ENCODE measurements at regions not wholly inside any gene's neighbourhood (a gene's known extent, or its start where the extent isn't known, plus 50 kb on each side); places are given as distances from the start of the nearest gene placed in this dataset.

- no peak overlapping the region for H3K27ac ChIP-seq
- H3K4me3 ChIP-seq, result no peak overlapping the region
- ATAC-seq, result no peak
Measured at GRCh38 chr2:163463411-163463810, 272.4 kb downstream of the FIGN start.

GRCh38 chr2:163462993-163463392, 272.8 kb downstream of the FIGN start:
- intact Hi-C loops (cut with DNase I), result no loop called here
- no peak for DNase-seq
- no peak for ATAC-seq
- no peak overlapping the region for H3K4me3 ChIP-seq
- no peaks in the 10 kb centered on the region for H3K4me1 ChIP-seq
- no peak for TF ChIP-seq CTCF (IDR thresholded peaks at IDR 0.05)
- no peaks in the 10 kb centered on the region for H3K9me3 ChIP-seq
- H3K27ac ChIP-seq, result no peak overlapping the region
- H3K27me3 ChIP-seq, result no peaks in the 10 kb centered on the region
- H3K36me3 ChIP-seq, result no peaks in the 10 kb centered on the region

More at GRCh38 chr2:163463411-163463810, 272.4 kb downstream of the FIGN start:
- TF ChIP-seq CTCF (IDR thresholded peaks at IDR 0.05), result no peak
- Histone ChIP-seq H3K27me3 (no peaks in the 10 kb centered on the region), H3K4me1 (no peaks in the 10 kb centered on the region), H3K9me3 (no peaks in the 10 kb centered on the region), H3K36me3 (no peaks in the 10 kb centered on the region)
- intact Hi-C loops (cut with DNase I), result no loop called here
- DNase-seq, result no peak

- no peak overlapping the region for H3K4me3 ChIP-seq
Measured at GRCh38 chr2:163459986-163460385, 275.8 kb downstream of the FIGN start.

GRCh38 chr2:163456953-163457743, 278.7 kb downstream of the FIGN start:
- Histone ChIP-seq H3K27ac (no peak overlapping the region), H3K4me1 (no peaks in the 10 kb centered on the region), H3K36me3 (no peaks in the 10 kb centered on the region), H3K9me3 (no peaks in the 10 kb centered on the region), H3K4me3 (no peak overlapping the region), H3K27me3 (no peaks in the 10 kb centered on the region)
- intact Hi-C loops (cut with DNase I), result no loop called here
- TF ChIP-seq CTCF (IDR thresholded peaks at IDR 0.05), result no peak
- no peak for ATAC-seq
- DNase-seq, result no peak

More at GRCh38 chr2:163459986-163460385, 275.8 kb downstream of the FIGN start:
- Histone ChIP-seq H3K27ac (no peak overlapping the region), H3K27me3 (no peaks in the 10 kb centered on the region), H3K9me3 (no peaks in the 10 kb centered on the region), H3K4me1 (no peaks in the 10 kb centered on the region), H3K36me3 (no peaks in the 10 kb centered on the region)
- ATAC-seq, result no peak
- TF ChIP-seq CTCF (IDR thresholded peaks at IDR 0.05), result no peak
- intact Hi-C loops (cut with DNase I), result no loop called here
- DNase-seq, result no peak

GRCh38 chr2:163455815-163456214, 280.0 kb downstream of the FIGN start:
- ATAC-seq (no peak), DNase-seq (no peak)
- H3K27ac ChIP-seq, result no peak overlapping the region
- intact Hi-C loops (cut with DNase I), result no loop called here
- H3K36me3 ChIP-seq, result no peaks in the 10 kb centered on the region
- no peak for TF ChIP-seq CTCF (IDR thresholded peaks at IDR 0.05)
- H3K9me3 ChIP-seq, result no peaks in the 10 kb centered on the region
- H3K27me3 ChIP-seq, result no peaks in the 10 kb centered on the region
- H3K4me1 ChIP-seq, result no peaks in the 10 kb centered on the region
- H3K4me3 ChIP-seq, result no peak overlapping the region
